ENCODE measurements at regions not wholly inside any gene's neighbourhood (a gene's known extent, or its start where the extent isn't known, plus 50 kb on each side); places are given as distances from the start of the nearest gene placed in this dataset.

DNA sequence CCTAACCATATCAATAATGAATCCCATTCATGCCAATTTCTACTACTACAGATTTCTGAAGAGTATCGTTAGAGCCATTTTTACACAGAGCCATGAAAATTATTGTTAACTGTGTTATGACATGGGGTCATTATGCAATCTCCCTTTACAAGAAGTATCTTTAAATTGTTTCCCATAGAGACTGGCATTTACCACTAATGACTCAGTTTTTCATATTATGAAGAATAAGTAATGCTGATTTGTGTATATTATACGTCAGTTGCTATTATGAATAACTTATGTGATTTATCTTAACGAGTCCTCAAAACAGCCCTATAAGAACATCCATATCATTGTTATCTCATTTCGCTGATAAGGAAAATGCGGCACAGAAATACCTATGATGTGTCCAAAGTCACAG is 173.8 kb downstream of the KCNJ2 start:
- TF ChIP-seq, protein P1, sequence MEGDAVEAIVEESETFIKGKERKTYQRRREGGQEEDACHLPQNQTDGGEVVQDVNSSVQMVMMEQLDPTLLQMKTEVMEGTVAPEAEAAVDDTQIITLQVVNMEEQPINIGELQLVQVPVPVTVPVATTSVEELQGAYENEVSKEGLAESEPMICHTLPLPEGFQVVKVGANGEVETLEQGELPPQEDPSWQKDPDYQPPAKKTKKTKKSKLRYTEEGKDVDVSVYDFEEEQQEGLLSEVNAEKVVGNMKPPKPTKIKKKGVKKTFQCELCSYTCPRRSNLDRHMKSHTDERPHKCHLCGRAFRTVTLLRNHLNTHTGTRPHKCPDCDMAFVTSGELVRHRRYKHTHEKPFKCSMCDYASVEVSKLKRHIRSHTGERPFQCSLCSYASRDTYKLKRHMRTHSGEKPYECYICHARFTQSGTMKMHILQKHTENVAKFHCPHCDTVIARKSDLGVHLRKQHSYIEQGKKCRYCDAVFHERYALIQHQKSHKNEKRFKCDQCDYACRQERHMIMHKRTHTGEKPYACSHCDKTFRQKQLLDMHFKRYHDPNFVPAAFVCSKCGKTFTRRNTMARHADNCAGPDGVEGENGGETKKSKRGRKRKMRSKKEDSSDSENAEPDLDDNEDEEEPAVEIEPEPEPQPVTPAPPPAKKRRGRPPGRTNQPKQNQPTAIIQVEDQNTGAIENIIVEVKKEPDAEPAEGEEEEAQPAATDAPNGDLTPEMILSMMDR (IDR thresholded peaks at IDR 0.05): no peak
- no peak for TF ChIP-seq EP300 (IDR thresholded peaks at IDR 0.05)
- no peak for TF ChIP-seq POLR2A (IDR thresholded peaks at IDR 0.05; ENCODE audit: low read depth)
